HG02571 (cell line): ENCODE measurements at regions not wholly inside any gene's neighbourhood (a gene's known extent, or its start where the extent isn't known, plus 50 kb on each side); places are given as distances from the start of the nearest gene placed in this dataset.

Experiments used
- ATAC-seq: cut with Tn5 transposase; IDR thresholded peaks from one replicate; pipeline ENCODE4 v1.9.1; 2021; ENCODE audit warnings: mild to moderate bottlenecking, moderate library complexity; ENCODE audit not compliant: unreplicated experiment

- no peak for ATAC-seq
These were observed 480.8 kb upstream of the INTU start for GRCh38 chr4:127151941-127152340.

- ATAC-seq = no peak
These were observed 477.6 kb upstream of the INTU start for GRCh38 chr4:127155116-127155515.

GRCh38 chr4:127155555-127155954 lies 477.2 kb upstream of the INTU start:
- no peak for ATAC-seq

- ATAC-seq = no peak
These were observed 470.0 kb upstream of the INTU start for GRCh38 chr4:127162741-127163140.

- no peak for ATAC-seq
These were observed 466.8 kb upstream of the INTU start for GRCh38 chr4:127165971-127166370.

DNA sequence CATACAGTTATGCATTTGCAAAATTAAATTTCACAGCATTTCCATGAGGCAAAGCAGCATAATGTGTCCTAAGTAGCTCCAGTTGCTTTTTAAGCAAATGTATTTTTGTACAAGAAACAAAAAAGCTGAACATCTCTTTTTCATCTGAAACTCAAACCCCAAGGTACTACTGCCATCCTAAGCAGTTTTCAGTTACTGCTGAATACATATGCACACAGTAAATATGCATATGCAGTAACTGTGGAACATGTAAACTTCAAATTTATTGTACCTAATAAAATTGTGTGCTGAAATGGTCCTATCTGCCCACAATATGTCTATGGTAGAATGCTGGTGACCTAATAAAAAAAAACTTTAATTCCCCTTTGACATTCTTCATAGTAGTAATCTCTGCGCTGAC lies 458.6 kb upstream of the INTU start:
- no peak for ATAC-seq

- ATAC-seq = no peak
These were observed 458.1 kb upstream of the INTU start for GRCh38 chr4:127174616-127175015.

GRCh38 chr4:127179256-127180087 lies 453.3 kb upstream of the INTU start:
- ATAC-seq = no peak

GRCh38 chr4:127181001-127181400 lies 451.8 kb upstream of the INTU start:
- ATAC-seq = no peak

DNA sequence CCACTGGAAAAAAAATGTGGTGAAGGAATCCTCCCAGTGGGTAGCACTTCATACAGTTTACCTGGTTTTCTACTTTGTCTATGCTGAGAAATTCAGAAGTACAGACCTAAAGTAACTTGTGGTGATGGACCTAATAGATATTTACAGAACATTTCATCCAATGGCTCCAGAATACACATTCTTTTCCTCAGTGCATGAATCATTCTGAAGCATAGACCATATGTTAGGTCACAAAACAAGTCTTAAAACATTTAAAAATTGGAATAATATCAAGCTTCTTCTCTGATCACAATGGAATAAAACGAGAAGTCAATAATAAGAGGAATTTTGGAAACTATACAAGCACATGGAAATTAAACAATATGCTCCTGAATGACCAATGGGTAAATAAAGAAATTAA lies 450.1 kb upstream of the INTU start:
- no peak for ATAC-seq

- no peak for ATAC-seq
These were observed 443.9 kb upstream of the INTU start for GRCh38 chr4:127188847-127189246.

GRCh38 chr4:127194281-127194680 lies 438.5 kb upstream of the INTU start:
- ATAC-seq = no peak

DNA sequence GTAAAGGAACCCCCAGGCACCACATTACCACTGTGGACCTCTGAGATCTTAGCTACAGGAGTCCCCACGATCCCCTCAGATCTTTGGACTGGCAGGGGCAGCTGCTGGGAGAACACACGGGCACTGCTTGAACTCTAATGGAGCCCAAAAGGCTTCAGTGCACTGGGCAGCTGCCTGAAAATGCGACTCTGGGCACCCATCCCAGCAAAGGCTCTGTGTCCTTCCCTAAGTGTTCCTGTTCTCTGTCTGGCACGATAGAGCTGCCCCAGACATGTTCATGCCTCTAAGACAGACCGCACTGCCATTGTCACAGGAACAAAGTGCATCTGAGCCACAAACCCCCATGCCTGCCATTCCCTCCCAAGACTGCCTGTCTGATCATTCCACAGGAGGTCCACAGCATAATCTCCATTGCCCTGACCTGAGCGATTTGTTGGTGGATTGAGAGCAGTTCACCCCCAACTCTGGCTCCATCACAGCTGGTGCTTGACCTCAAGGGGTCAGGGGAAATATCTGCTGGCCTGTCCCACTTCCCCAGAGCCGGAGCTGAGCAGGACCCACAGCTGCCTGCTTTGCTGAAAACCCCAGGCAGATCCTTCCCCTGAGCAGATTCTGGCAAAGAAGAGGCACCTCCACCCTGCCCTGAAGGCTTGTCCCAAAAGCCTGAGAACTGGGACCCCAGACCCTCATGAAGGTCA lies 436.0 kb upstream of the INTU start:
- ATAC-seq = no peak

DNA sequence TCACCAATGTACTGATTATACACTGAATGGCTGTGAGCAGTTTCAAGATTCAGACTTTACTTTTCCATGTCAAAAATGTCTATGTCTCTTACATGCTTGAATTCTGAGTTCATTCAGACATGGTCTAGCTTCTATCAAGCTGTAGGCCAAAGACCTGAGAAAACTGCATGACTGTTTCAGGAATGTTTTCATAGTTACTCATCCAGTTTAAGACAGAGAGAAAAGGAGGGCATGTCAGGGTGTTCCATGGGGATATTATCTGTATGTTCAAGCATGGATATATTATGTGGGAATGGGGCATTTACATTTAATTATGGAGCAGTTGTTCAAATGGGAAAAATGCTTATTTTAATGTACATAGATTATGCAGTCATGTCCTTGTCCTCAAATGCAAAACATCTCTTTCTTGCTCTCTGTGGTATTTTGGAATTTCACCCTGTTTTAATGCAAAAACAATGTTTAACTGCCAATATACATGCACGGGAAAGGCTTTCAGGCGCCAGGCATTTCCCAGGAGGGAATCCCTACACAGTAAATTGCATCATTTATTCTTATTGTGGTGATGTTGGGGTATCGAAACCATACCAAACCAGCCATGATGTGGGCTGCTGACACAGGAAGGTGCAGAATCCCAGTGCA lies 429.1 kb upstream of the INTU start:
- no peak for ATAC-seq

GRCh38 chr4:127204322-127204721 lies 428.4 kb upstream of the INTU start:
- ATAC-seq = no peak

DNA sequence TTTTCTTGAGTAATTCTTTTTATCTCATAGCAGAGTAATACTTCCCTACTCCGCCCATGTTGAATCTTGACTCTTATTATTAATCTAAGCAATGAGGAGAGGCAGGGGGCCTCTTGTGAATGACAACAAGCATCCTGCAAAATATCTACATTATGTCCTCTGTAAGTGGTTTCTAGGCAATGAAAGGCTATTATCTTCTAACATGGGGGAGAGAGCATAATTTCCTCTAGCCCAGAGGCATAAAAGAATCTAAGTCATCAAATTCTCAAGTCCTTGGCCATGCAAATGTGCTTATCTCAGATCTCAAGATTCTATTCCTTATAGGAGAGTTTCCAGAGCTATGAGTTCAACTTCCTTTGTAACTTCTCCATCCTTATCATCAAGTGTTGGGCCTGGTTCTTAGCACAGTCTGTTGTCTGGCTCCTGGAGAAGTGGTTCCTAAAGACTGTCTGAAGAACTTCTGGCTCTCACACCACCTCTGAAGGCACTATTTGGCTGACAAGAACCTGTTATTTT lies 423.1 kb upstream of the INTU start:
- ATAC-seq = no peak

DNA sequence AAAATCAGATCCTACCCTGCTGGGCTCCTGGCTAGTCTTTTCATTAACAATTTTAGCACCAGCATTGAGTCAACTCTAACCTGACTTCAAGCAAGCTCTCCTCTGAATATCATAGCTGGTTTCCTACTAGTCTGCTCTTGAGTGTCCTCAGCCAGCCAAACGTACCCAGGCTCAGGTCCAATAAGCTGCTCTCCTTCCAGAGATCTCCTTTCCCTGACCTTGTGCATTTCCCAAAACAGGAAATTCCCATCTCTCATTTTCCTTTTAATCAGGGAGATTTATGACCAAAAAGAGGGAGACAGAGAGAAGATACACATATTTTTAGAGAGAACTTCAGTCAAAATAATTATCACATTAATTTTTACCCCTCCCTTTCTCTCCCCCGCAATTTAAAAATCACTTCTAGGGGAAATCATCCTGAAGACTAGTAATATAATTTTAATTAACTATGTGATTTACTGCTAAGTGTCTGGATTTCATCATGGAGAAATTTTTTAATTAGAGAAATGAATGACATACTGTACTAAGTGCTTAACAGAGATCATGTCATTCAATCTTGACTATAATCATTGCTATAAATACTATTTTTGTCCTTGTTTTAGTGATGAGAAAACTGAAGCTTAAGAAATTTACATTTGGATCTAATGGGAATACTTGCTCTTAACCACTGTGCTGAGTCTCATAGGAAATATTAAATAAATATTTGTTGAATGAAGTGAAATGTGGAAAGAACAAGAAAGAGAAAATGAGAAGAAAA lies 421.7 kb upstream of the INTU start:
- ATAC-seq = no peak

- no peak for ATAC-seq
These were observed 420.9 kb upstream of the INTU start for GRCh38 chr4:127211650-127212560.

DNA sequence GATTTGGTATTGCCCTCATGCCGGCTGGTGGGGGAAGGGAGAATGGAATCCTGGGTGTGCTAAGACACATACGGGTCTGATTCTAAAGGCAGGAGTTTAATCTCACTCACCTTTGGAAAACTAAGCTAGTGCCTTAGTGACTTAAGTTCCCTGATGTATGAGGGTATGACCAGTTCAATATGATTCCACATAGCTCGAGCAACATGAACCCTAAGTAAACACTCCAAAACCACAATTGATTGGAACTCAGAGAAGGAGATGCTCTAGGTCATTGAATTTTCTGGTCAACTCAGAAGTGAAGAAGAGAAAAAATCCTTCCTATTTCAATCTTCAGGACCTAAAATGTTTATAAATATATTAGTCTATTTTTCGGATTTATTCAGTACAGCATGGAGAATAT lies 420.1 kb upstream of the INTU start:
- ATAC-seq = no peak

- ATAC-seq = no peak
These were observed 418.7 kb upstream of the INTU start for GRCh38 chr4:127214016-127214415.
